SK-N-SH (cell line): ENCODE measurements at regions not wholly inside any gene's neighbourhood (a gene's known extent, or its start where the extent isn't known, plus 50 kb on each side); places are given as distances from the start of the nearest gene placed in this dataset.

Experiments
- CTCF ChIA-PET: fragments of 300-600, 350-600 bp; formaldehyde crosslinking; extraction: SDS; loops from one replicate; lab custom pipeline; 2021; lab: Yijun Ruan, JAX
- POLR2A ChIA-PET: fragments of 350-600 bp; sonication (Branson Sonifier 250); formaldehyde crosslinking; extraction: SDS; loops from one replicate; lab custom pipeline; 2020; ENCODE audit warnings: antibody characterized with exemption, inconsistent platforms; lab: Yijun Ruan, JAX
- DNase-seq: peaks from one replicate; pipeline ENCODE4 v3.0.0; 2012
- H2AFZ ChIP-seq: fragments of 200-600 bp; sonication (generic); 2 replicates; pipeline ENCODE4 v1.8.1; 2016; ENCODE audit warnings: antibody characterized with exemption, mild to moderate bottlenecking, low read depth
- H3F3A ChIP-seq: fragments of 200-600 bp; sonication (generic); replicated peaks from 2 replicates; pipeline ENCODE3; 2016; ENCODE audit warnings: antibody characterized with exemption, mild to moderate bottlenecking; ENCODE audit not compliant: insufficient read depth
- H3K27ac ChIP-seq, 2 experiments: fragments of 200-500 bp in 1 of 2; fragments of 200-600 bp in 1 of 2; sonication (Bioruptor generic) in 1 of 2; sonication (generic), shearing (Covaris generic) in 1 of 2; 2 replicates each; pipeline versions ENCODE4 v1.5.1 to v1.6.1; 2014 to 2016; ENCODE audit warnings: low read depth in 2 of 2, inconsistent platforms in 1 of 2, low read length in 1 of 2, mild to moderate bottlenecking in 1 of 2, mixed read lengths in 1 of 2
- H3K27me3 ChIP-seq: fragments of 200-600 bp; sonication (generic), shearing (Covaris generic); 2 replicates; pipeline ENCODE4 v1.6.1; 2016; ENCODE audit warnings: mixed run types; ENCODE audit not compliant: insufficient read depth
- H3K36me3 ChIP-seq, 2 experiments: fragments of 200-500 bp in 1 of 2; fragments of 200-600 bp in 1 of 2; sonication (Bioruptor generic) in 1 of 2; sonication (generic) in 1 of 2; replicated peaks in 1 of 2; 2 replicates each; pipeline versions ENCODE3 to v1.5.1; 2014 to 2016; ENCODE audit warnings: low read length in 1 of 2, mild to moderate bottlenecking in 1 of 2; ENCODE audit not compliant: insufficient read depth in 2 of 2, control insufficient read depth in 1 of 2
- H3K4me1 ChIP-seq, 2 experiments: fragments of 200-500 bp in 1 of 2; fragments of 200-600 bp in 1 of 2; sonication (Bioruptor generic) in 1 of 2; sonication (generic), shearing (Covaris generic) in 1 of 2; 2 replicates each; pipeline versions ENCODE4 v1.5.1 to v1.6.1; 2014 to 2016; ENCODE audit warnings: low read depth in 1 of 2, low read length in 1 of 2, mixed run types in 1 of 2; ENCODE audit not compliant: insufficient read depth in 2 of 2, control insufficient read depth in 1 of 2
- H3K4me2 ChIP-seq: fragments of 200-600 bp; sonication (generic), shearing (Covaris generic); 2 replicates; pipeline ENCODE4 v1.6.1; 2017; ENCODE audit warnings: mixed run types
- H3K4me3 ChIP-seq, 2 experiments: fragments of 200-500 bp in 1 of 2; fragments of 200-600 bp in 1 of 2; sonication (Bioruptor generic) in 1 of 2; sonication (generic), shearing (Covaris generic) in 1 of 2; 2 replicates each; pipeline versions ENCODE4 v1.5.1 to v1.8.1; 2014 to 2016; ENCODE audit warnings: low read depth in 2 of 2, inconsistent platforms in 1 of 2, low read length in 1 of 2, mild to moderate bottlenecking in 1 of 2, mixed read lengths in 1 of 2, moderate library complexity in 1 of 2
- H3K79me2 ChIP-seq: fragments of 200-600 bp; sonication (generic); 2 replicates; pipeline ENCODE4 v1.8.1; 2017; ENCODE audit warnings: mild to moderate bottlenecking; ENCODE audit not compliant: insufficient read depth
- H3K9ac ChIP-seq: fragments of 200-600 bp; sonication (generic); 2 replicates; pipeline ENCODE4 v1.6.1; 2017; ENCODE audit warnings: mixed run types
- H3K9me2 ChIP-seq: fragments of 200-600 bp; sonication (generic); 2 replicates; pipeline ENCODE4 v1.6.1; 2017; ENCODE audit warnings: mixed run types
- H3K9me3 ChIP-seq: fragments of 200-600 bp; sonication (generic); 2 replicates; pipeline ENCODE4 v1.6.1; 2017; ENCODE audit warnings: mixed run types, mild to moderate bottlenecking, moderate library complexity
- H4K20me1 ChIP-seq: fragments of 200-600 bp; sonication (generic); 2 replicates; pipeline ENCODE4 v1.6.1; 2017; ENCODE audit warnings: mild to moderate bottlenecking, mixed run types; ENCODE audit not compliant: insufficient read depth
- CHD2 ChIP-seq: fragments of 150-350 bp; IDR thresholded peaks from 2 replicates; pipeline ENCODE4 v1.6.1; 2018; ENCODE audit warnings: low read length; ENCODE audit not compliant: partially characterized antibody
- EP300 ChIP-seq, 2 experiments: IDR thresholded peaks; 2 replicates each; pipeline versions ENCODE4 v1.4.0 to v1.6.1; 2012; ENCODE audit warnings: borderline replicate concordance in 1 of 2, low read depth in 1 of 2, low read length in 1 of 2
- EZH2phosphoT487 ChIP-seq: fragments of 200-600 bp; sonication (generic); IDR thresholded peaks from 2 replicates; pipeline ENCODE4 v1.6.1; 2017; ENCODE audit warnings: low read depth, mixed run types, mild to moderate bottlenecking, antibody characterized with exemption, moderate library complexity, borderline replicate concordance
- GATA2 ChIP-seq: sonication (generic); formaldehyde crosslinking; IDR thresholded peaks from 2 replicates; pipeline ENCODE4 v1.5.0; 2020; ENCODE audit warnings: mild to moderate bottlenecking, missing genetic modification reagents
- MXI1 ChIP-seq: IDR thresholded peaks from 2 replicates; pipeline ENCODE4 v1.6.1; 2012; ENCODE audit warnings: mild to moderate bottlenecking, low read depth, low read length, improper control_type of control experiment
- NRF1 ChIP-seq: IDR thresholded peaks from 2 replicates; pipeline ENCODE4 v1.6.1; 2012; ENCODE audit warnings: low read depth, mild to moderate bottlenecking, low read length
- POLR2AphosphoS5 ChIP-seq: IDR thresholded peaks from 2 replicates; pipeline ENCODE4 v1.6.1; 2012; ENCODE audit warnings: low read depth, low read length
- RAD21 ChIP-seq: IDR thresholded peaks from 2 replicates; pipeline ENCODE4 v1.6.1; 2012; ENCODE audit warnings: mild to moderate bottlenecking, low read length
- RXRA ChIP-seq: IDR thresholded peaks from 2 replicates; pipeline ENCODE4 v1.4.0; 2012; ENCODE audit warnings: low read depth, mild to moderate bottlenecking, borderline replicate concordance
- SIN3A ChIP-seq: IDR thresholded peaks from 2 replicates; pipeline ENCODE4 v1.6.1; 2012; ENCODE audit warnings: low read depth, mild to moderate bottlenecking, low read length, moderate library complexity, borderline replicate concordance
- SMC3 ChIP-seq: IDR thresholded peaks from 2 replicates; pipeline ENCODE4 v1.6.1; 2012; ENCODE audit warnings: low read depth, low read length, improper control_type of control experiment
- TEAD4 ChIP-seq: IDR thresholded peaks from 2 replicates; pipeline ENCODE4 v1.4.0; 2012; ENCODE audit warnings: mild to moderate bottlenecking, borderline replicate concordance; ENCODE audit not compliant: insufficient read depth
- YY1 ChIP-seq: IDR thresholded peaks from 2 replicates; pipeline ENCODE4 v1.4.0; 2012; ENCODE audit warnings: low read depth, mild to moderate bottlenecking
- WGBS: methylation state at CpG from one replicate; pipeline ENCODE4 v1.1.6; 2017; ENCODE audit warnings: low lambda C conversion rate; 5-methylcytosine and 5-hydroxymethylcytosine counted together
- TF ChIP-seq, protein P1 (sequence below): fragments of 150-350 bp; IDR thresholded peaks from 2 replicates; pipeline ENCODE4 v1.6.1; 2016; ENCODE audit warnings: mild to moderate bottlenecking, low read depth, low read length
- TF ChIP-seq, protein P2 (sequence below): IDR thresholded peaks from 2 replicates; pipeline ENCODE4 v1.4.0; 2012; ENCODE audit warnings: low read depth, borderline replicate concordance
- TF ChIP-seq, protein P3 (sequence below): fragments of 150-350 bp; IDR thresholded peaks from 2 replicates; pipeline ENCODE4 v1.6.1; 2017; ENCODE audit warnings: antibody characterized with exemption, low read length, low read depth, borderline replicate concordance
- TF ChIP-seq, protein P4 (sequence below): IDR thresholded peaks from 2 replicates; pipeline ENCODE4; 2012
- TF ChIP-seq, protein P5 (sequence below): fragments of 200-600 bp; sonication (generic); IDR thresholded peaks from 2 replicates; pipeline ENCODE4 v1.6.1; 2017; ENCODE audit warnings: antibody characterized with exemption, mild to moderate bottlenecking, moderate library complexity

DNA sequence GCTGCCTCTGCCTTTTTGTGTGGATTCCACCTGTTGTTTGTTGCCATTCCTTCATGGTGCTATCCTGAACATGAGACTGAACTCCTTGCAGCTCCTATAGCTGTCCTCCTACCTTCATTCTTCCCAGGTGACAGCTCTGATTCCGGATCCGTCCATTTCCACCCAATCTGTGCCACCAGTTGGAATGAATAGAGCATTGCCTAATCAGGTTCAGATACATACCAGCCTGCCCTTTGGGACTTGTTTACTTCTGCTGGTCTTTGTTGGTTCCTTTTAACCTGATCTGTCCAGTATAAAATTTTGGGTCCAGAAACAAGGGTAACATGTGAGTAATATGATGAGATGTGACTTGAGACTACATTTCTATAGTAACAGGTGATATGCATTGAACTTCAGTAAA, 136.3 kb upstream of the IGF1 start:
- 12% methylated on average over 2 of the region's 2 CpGs for whole genome bisulfite sequencing

DNA sequence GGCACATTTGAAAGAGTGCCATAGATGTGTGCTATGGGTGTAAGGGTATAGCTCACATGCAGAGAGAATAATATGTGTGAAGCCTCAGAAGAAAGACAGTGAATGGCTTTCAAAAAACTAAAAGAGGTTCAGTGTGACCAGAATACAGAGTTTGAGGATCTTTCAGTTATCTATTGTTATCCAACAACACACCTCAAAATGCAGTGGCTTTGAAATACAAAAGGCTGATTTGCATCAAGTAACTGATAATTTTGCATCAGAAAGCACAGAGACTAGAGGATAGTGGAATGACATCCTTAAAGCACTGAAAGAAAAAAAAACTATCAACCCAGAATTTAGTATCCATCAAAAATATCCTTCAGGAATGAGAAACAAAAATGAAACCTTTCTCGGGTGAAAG, 131.6 kb upstream of the IGF1 start:
- no peak overlapping the region for H3K27ac ChIP-seq
- H3K9me3 ChIP-seq, result no peaks in the 10 kb centered on the region
- no peaks in the 10 kb centered on the region for H3K36me3 ChIP-seq
- H3K4me1 ChIP-seq, result no peaks in the 10 kb centered on the region
- no peak overlapping the region for H3K4me2 ChIP-seq
- H3K79me2 ChIP-seq, result no peaks in the 10 kb centered on the region
- H3K9ac ChIP-seq, result no peak overlapping the region
- ChIA-PET POLR2A (no interaction called here), CTCF (no interaction called here)
- no peaks in the 10 kb centered on the region for H4K20me1 ChIP-seq
- H3K4me3 ChIP-seq, result no peak overlapping the region
- DNase-seq, result no peak
- 21% methylated on average over 1 of the region's 1 CpG for WGBS
- no peaks in the 10 kb centered on the region for H3K9me2 ChIP-seq
- no peaks in the 10 kb centered on the region for H3K27me3 ChIP-seq
- H3F3A ChIP-seq, result no peaks in the 10 kb centered on the region
- no peak overlapping the region for H2AFZ ChIP-seq
- no peak for TF ChIP-seq MXI1
- TF ChIP-seq RAD21, result no peak
- TF ChIP-seq, protein P1, sequence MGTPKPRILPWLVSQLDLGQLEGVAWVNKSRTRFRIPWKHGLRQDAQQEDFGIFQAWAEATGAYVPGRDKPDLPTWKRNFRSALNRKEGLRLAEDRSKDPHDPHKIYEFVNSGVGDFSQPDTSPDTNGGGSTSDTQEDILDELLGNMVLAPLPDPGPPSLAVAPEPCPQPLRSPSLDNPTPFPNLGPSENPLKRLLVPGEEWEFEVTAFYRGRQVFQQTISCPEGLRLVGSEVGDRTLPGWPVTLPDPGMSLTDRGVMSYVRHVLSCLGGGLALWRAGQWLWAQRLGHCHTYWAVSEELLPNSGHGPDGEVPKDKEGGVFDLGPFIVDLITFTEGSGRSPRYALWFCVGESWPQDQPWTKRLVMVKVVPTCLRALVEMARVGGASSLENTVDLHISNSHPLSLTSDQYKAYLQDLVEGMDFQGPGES, result no peak
- no peak for TF ChIP-seq CHD2
- TF ChIP-seq, protein P2, sequence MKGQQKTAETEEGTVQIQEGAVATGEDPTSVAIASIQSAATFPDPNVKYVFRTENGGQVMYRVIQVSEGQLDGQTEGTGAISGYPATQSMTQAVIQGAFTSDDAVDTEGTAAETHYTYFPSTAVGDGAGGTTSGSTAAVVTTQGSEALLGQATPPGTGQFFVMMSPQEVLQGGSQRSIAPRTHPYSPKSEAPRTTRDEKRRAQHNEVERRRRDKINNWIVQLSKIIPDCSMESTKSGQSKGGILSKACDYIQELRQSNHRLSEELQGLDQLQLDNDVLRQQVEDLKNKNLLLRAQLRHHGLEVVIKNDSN, result no peak
- TF ChIP-seq YY1, result no peak
- TF ChIP-seq, protein P3, sequence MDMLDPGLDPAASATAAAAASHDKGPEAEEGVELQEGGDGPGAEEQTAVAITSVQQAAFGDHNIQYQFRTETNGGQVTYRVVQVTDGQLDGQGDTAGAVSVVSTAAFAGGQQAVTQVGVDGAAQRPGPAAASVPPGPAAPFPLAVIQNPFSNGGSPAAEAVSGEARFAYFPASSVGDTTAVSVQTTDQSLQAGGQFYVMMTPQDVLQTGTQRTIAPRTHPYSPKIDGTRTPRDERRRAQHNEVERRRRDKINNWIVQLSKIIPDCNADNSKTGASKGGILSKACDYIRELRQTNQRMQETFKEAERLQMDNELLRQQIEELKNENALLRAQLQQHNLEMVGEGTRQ, result no peak
- TF ChIP-seq, protein P4, sequence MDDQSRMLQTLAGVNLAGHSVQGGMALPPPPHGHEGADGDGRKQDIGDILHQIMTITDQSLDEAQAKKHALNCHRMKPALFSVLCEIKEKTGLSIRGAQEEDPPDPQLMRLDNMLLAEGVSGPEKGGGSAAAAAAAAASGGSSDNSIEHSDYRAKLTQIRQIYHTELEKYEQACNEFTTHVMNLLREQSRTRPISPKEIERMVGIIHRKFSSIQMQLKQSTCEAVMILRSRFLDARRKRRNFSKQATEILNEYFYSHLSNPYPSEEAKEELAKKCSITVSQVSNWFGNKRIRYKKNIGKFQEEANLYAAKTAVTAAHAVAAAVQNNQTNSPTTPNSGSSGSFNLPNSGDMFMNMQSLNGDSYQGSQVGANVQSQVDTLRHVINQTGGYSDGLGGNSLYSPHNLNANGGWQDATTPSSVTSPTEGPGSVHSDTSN, result no peak
- TF ChIP-seq NRF1, result no peak
- TF ChIP-seq RXRA, result no peak
- TF ChIP-seq POLR2AphosphoS5, result no peak

More for the DNA sequence above, 136.3 kb upstream of the IGF1 start:
- H3K79me2 ChIP-seq, result no peaks in the 10 kb centered on the region
- H3K9ac ChIP-seq, result no peak overlapping the region
- ChIA-PET CTCF (no interaction called here), POLR2A (no interaction called here)
- H3K4me2 ChIP-seq, result no peak overlapping the region
- H3K9me3 ChIP-seq, result no peaks in the 10 kb centered on the region
- H4K20me1 ChIP-seq, result no peaks in the 10 kb centered on the region
- H3K4me1 ChIP-seq, result no peaks in the 10 kb centered on the region
- H2AFZ ChIP-seq, result no peak overlapping the region
- no peaks in the 10 kb centered on the region for H3K36me3 ChIP-seq
- TF ChIP-seq SIN3A, result no peak
- no peak for TF ChIP-seq EP300 (IDR thresholded peaks at IDR 0.05; ENCODE audit: borderline replicate concordance in 1 of 2, low read depth in 1 of 2, low read length in 1 of 2)
- no peak for TF ChIP-seq EZH2phosphoT487
- no peak for TF ChIP-seq SMC3
- TF ChIP-seq, protein P5, sequence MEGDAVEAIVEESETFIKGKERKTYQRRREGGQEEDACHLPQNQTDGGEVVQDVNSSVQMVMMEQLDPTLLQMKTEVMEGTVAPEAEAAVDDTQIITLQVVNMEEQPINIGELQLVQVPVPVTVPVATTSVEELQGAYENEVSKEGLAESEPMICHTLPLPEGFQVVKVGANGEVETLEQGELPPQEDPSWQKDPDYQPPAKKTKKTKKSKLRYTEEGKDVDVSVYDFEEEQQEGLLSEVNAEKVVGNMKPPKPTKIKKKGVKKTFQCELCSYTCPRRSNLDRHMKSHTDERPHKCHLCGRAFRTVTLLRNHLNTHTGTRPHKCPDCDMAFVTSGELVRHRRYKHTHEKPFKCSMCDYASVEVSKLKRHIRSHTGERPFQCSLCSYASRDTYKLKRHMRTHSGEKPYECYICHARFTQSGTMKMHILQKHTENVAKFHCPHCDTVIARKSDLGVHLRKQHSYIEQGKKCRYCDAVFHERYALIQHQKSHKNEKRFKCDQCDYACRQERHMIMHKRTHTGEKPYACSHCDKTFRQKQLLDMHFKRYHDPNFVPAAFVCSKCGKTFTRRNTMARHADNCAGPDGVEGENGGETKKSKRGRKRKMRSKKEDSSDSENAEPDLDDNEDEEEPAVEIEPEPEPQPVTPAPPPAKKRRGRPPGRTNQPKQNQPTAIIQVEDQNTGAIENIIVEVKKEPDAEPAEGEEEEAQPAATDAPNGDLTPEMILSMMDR, result no peak
- no peak for TF ChIP-seq TEAD4
- TF ChIP-seq, protein P1, result no peak
- TF ChIP-seq, protein P3, result no peak
- TF ChIP-seq GATA2 (CRISPR knock-in tag), result no peak
- TF ChIP-seq RXRA, result no peak
- H3K9me2 ChIP-seq, result no peaks in the 10 kb centered on the region
- no peaks in the 10 kb centered on the region for H3K27me3 ChIP-seq
- no peak overlapping the region for H3K4me3 ChIP-seq
- H3K27ac ChIP-seq, result no peak overlapping the region
- no peak for DNase-seq
- no peaks in the 10 kb centered on the region for H3F3A ChIP-seq
